A549 (cell line): ENCODE measurements at regions not wholly inside any gene's neighbourhood (a gene's known extent, or its start where the extent isn't known, plus 50 kb on each side); places are given as distances from the start of the nearest gene placed in this dataset.

Experiments used
- ATAC-seq, 2 experiments: fragments of 200-7000 bp in 1 of 2; fragments of >200 bp in 1 of 2; cut with Nextera tagmentation in 1 of 2; cut with Tn5 transposase in 1 of 2; 3 replicates each; pipeline versions ENCODE4 v1.8.0 to v1.9.1; 2018 to 2020; ENCODE audit warnings: mild to moderate bottlenecking in 1 of 2, moderate library complexity in 1 of 2
- CTCF ChIA-PET: fragments of 300-600 bp; sonication (Branson Sonifier 250); formaldehyde crosslinking; extraction: SDS; loops from one replicate; lab custom pipeline; 2021; ENCODE audit warnings: antibody characterized with exemption, inconsistent platforms; lab: Yijun Ruan, JAX
- POLR2A ChIA-PET: fragments of 350-600 bp; formaldehyde crosslinking; extraction: SDS; loops from one replicate; lab custom pipeline; 2021; ENCODE audit warnings: antibody characterized with exemption, inconsistent platforms; lab: Yijun Ruan, JAX
- DNase-seq, 2 experiments: peaks; one replicate each; pipeline versions ENCODE4 v3.0.0 to v3.0.0-alpha.2; 2011 to 2016; ENCODE audit warnings: low read depth in 1 of 2, low spot score in 1 of 2
- FAIRE-seq: peaks from 2 replicates; lab custom pipeline; 2011; peaks lifted over from hg19 to GRCh38; lab: Jason Lieb, UNC
- H3K27ac ChIP-seq, 2 experiments: fragments of >200 bp; sonication (Bioruptor Twin); formaldehyde crosslinking; 3 replicates each; pipeline ENCODE4 v1.5.1; 2016 to 2017
- H3K4me1 ChIP-seq: fragments of >200 bp; sonication (Bioruptor Twin); formaldehyde crosslinking; 3 replicates; pipeline ENCODE4 v1.6.1; 2016
- H3K4me2 ChIP-seq: fragments of >200 bp; sonication (Bioruptor Twin); formaldehyde crosslinking; 3 replicates; pipeline ENCODE4 v1.6.1; 2016
- H3K4me3 ChIP-seq: fragments of >200 bp; sonication (Bioruptor Twin); formaldehyde crosslinking; 3 replicates; pipeline ENCODE4 v1.5.1; 2016
- H3K9me3 ChIP-seq: fragments of >200 bp; sonication (Bioruptor Twin); formaldehyde crosslinking; 3 replicates; pipeline ENCODE4 v1.6.1; 2016
- ATOH8 ChIP-seq: fragments of 250-450 bp; sonication (Bioruptor Pico); IDR thresholded peaks from 2 replicates; pipeline ENCODE4 v1.5.0; 2020; ENCODE audit warnings: low read depth, mild to moderate bottlenecking, moderate library complexity
- CHD2 ChIP-seq: fragments of 150-350 bp; IDR thresholded peaks from 2 replicates; pipeline ENCODE4 v1.6.1; 2014; ENCODE audit warnings: low read length; ENCODE audit not compliant: partially characterized antibody
- EHF ChIP-seq: fragments of 250-450 bp; sonication (Bioruptor Pico); IDR thresholded peaks from 2 replicates; pipeline ENCODE4 v1.5.0; 2020; ENCODE audit warnings: mild to moderate bottlenecking
- ELK1 ChIP-seq: fragments of 150-350 bp; IDR thresholded peaks from 2 replicates; pipeline ENCODE4 v1.6.1; 2014; ENCODE audit warnings: low read depth, mild to moderate bottlenecking, low read length
- EP300 ChIP-seq, 2 experiments: fragments of >200 bp; sonication (Bioruptor Twin); formaldehyde crosslinking; IDR thresholded peaks; 2 replicates in 1 of 2; 3 replicates in 1 of 2; pipeline ENCODE4 v1.6.1; 2016 to 2017
- FOSB ChIP-seq: fragments of 250-450 bp; sonication (Bioruptor Pico); IDR thresholded peaks from 2 replicates; pipeline ENCODE4 v1.5.0; 2020; ENCODE audit warnings: mild to moderate bottlenecking, moderate library complexity
- FOXS1 ChIP-seq: fragments of 250-450 bp; sonication (Bioruptor Pico); IDR thresholded peaks from 2 replicates; pipeline ENCODE4 v1.5.0; 2020; ENCODE audit warnings: mild to moderate bottlenecking, moderate library complexity
- HDAC2 ChIP-seq: fragments of 200-600 bp; sonication (generic); IDR thresholded peaks from 2 replicates; pipeline ENCODE4 v1.6.1; 2016
- HMGXB4 ChIP-seq: fragments of 250-450 bp; sonication (Bioruptor Pico); IDR thresholded peaks from 2 replicates; pipeline ENCODE4 v1.5.0; 2021; ENCODE audit warnings: mild to moderate bottlenecking, moderate library complexity, borderline replicate concordance
- HOXB13 ChIP-seq: fragments of 250-450 bp; sonication (Bioruptor Pico); IDR thresholded peaks from 2 replicates; pipeline ENCODE4 v1.5.0; 2020; ENCODE audit warnings: low read depth, mild to moderate bottlenecking, moderate library complexity
- HOXB5 ChIP-seq: fragments of 250-450 bp; sonication (Bioruptor Pico); IDR thresholded peaks from 2 replicates; pipeline ENCODE4 v1.5.0; 2020; ENCODE audit warnings: mild to moderate bottlenecking, moderate library complexity
- JUN ChIP-seq, 2 experiments: fragments of >200 bp; sonication (Bioruptor Twin); formaldehyde crosslinking; IDR thresholded peaks; 2 replicates in 1 of 2; 3 replicates in 1 of 2; pipeline ENCODE4 v1.6.1; 2016 to 2017
- KDM1A ChIP-seq: fragments of 200-600 bp; sonication (generic); IDR thresholded peaks from 2 replicates; pipeline ENCODE4 v1.6.1; 2016; ENCODE audit warnings: low read depth, mild to moderate bottlenecking
- NPAS2 ChIP-seq: fragments of 250-450 bp; sonication (Bioruptor Pico); IDR thresholded peaks from 2 replicates; pipeline ENCODE4 v1.8.0; 2022; ENCODE audit warnings: mild to moderate bottlenecking, moderate library complexity, borderline replicate concordance
- NR3C1 ChIP-seq: fragments of >200 bp; sonication (Bioruptor Twin); formaldehyde crosslinking; IDR thresholded peaks from 3 replicates; pipeline ENCODE4 v1.6.1; 2017
- PHF8 ChIP-seq: fragments of 200-600 bp; sonication (generic); IDR thresholded peaks from 2 replicates; pipeline ENCODE4 v1.6.1; 2016; ENCODE audit warnings: low read depth, mild to moderate bottlenecking, antibody characterized with exemption, moderate library complexity, borderline replicate concordance
- RAD21 ChIP-seq, 2 experiments: fragments of >200 bp in 1 of 2; sonication (Bioruptor Twin) in 1 of 2; formaldehyde crosslinking in 1 of 2; IDR thresholded peaks in 1 of 2; conservative IDR thresholded peaks in 1 of 2; 2 replicates in 1 of 2; 3 replicates in 1 of 2; pipeline ENCODE4 v1.6.1; 2012 to 2018; ENCODE audit warnings: inconsistent platforms in 1 of 2
- RCOR1 ChIP-seq: fragments of 150-350 bp; IDR thresholded peaks from 2 replicates; pipeline ENCODE4 v1.6.1; 2014; ENCODE audit warnings: antibody characterized with exemption, low read length, low read depth
- TFCP2L1 ChIP-seq: fragments of 250-450 bp; sonication (Bioruptor Pico); IDR thresholded peaks from 2 replicates; pipeline ENCODE4 v1.5.0; 2021; ENCODE audit warnings: mild to moderate bottlenecking
- ZFP36 ChIP-seq: fragments of 450-650 bp; IDR thresholded peaks from 2 replicates; pipeline ENCODE4 v1.6.1; 2014; ENCODE audit warnings: borderline replicate concordance; ENCODE audit not compliant: partially characterized antibody
- ZNF302 ChIP-seq: fragments of 250-450 bp; sonication (Bioruptor Pico); IDR thresholded peaks from 2 replicates; pipeline ENCODE4 v1.9.0; 2021; ENCODE audit warnings: inconsistent platforms, mild to moderate bottlenecking, moderate library complexity
- WGBS: methylation state at CpG from one replicate; pipeline ENCODE4 v1.1.6; 2017; ENCODE audit errors: missing lambda C conversion rate; 5-methylcytosine and 5-hydroxymethylcytosine counted together
- TF ChIP-seq, protein P1 (sequence below): IDR thresholded peaks from 2 replicates; pipeline ENCODE4 v1.6.1; 2012; ENCODE audit warnings: low read depth, borderline replicate concordance

- WGBS: 40% methylated on average over 2 of the region's 2 CpGs
- ATAC-seq (no peak), FAIRE-seq (no peak), DNase-seq (no peak)
- Histone ChIP-seq H3K4me2 (no peak overlapping the region), H3K4me3 (no peak overlapping the region), H3K27ac (no peak overlapping the region), H3K9me3 (no peaks in the 10 kb centered on the region), H3K4me1 (no peaks in the 10 kb centered on the region)
- POLR2A ChIA-PET: no interaction called here
- TF ChIP-seq NPAS2 (CRISPR knock-in tag) (no peak), FOSB (CRISPR knock-in tag) (no peak), HOXB5 (no peak), PHF8 (no peak), FOXS1 (no peak), JUN (IDR thresholded peaks at IDR 0.05) (no peak), TFCP2L1 (CRISPR knock-in tag) (no peak), ELK1 (no peak), ZNF302 (CRISPR knock-in tag) (no peak), NR3C1 (no peak), EP300 (IDR thresholded peaks at IDR 0.05) (no peak), ATOH8 (CRISPR knock-in tag) (no peak), RCOR1 (no peak), HDAC2 (no peak)
- CTCF ChIA-PET: interaction anchor here (0.7 kb wide), 2 partner anchors 22 to 161 kb away, joined by 3 to 4 read pairs; no protein-coding TSS in a partner anchor
Measured at GRCh38 chr2:103327386-103327785, 565.6 kb downstream of the TMEM182 start.

DNA sequence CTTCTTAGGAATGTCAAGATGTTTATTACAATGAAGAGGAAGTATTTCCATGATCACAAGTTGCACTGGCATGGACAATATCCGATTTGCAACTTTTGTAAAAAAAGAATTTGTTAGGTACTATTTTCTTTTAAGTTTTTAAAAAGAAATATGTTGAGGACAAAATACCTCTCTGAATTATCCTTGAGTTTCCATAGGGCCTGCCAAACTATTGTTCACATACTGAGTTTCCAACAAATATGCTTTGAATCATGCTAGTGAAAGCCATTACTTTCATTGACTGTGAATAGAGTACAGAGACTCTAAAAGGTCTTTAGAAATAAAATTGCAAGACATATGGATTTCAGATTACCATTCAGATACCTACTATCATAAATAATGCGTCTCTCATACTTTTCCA lies 566.1 kb downstream of the TMEM182 start:
- H3K4me2 ChIP-seq: no peak overlapping the region
- ChIA-PET CTCF (interaction anchor here (0.7 kb wide), 1 partner anchor 161 kb away, joined by 4 read pairs; no protein-coding TSS in a partner anchor), POLR2A (no interaction called here)
- FAIRE-seq (no peak), DNase-seq (no peak), ATAC-seq (no peak)
- no peaks in the 10 kb centered on the region for H3K4me1 ChIP-seq
- 28% methylated on average over 2 of the region's 2 CpGs for WGBS
- no peak overlapping the region for H3K4me3 ChIP-seq
- H3K27ac ChIP-seq: no peak overlapping the region
- TF ChIP-seq ZFP36 (no peak), HMGXB4 (CRISPR knock-in tag) (no peak), HDAC2 (no peak), FOXS1 (no peak), KDM1A (no peak), RAD21 (conservative IDR thresholded peaks at IDR 0.05 in 1 of 2, IDR thresholded peaks at IDR 0.05 in 1 of 2) (no peak), EP300 (IDR thresholded peaks at IDR 0.05) (no peak), EHF (CRISPR knock-in tag) (no peak), HOXB13 (CRISPR knock-in tag) (no peak), CHD2 (no peak)
- TF ChIP-seq, protein P1, sequence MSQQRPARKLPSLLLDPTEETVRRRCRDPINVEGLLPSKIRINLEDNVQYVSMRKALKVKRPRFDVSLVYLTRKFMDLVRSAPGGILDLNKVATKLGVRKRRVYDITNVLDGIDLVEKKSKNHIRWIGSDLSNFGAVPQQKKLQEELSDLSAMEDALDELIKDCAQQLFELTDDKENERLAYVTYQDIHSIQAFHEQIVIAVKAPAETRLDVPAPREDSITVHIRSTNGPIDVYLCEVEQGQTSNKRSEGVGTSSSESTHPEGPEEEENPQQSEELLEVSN: no peak
- no peaks in the 10 kb centered on the region for H3K9me3 ChIP-seq
